GM18870 (cell line): ENCODE measurements at regions not wholly inside any gene's neighbourhood (a gene's known extent, or its start where the extent isn't known, plus 50 kb on each side); places are given as distances from the start of the nearest gene placed in this dataset.
A peak's percentile ranks its signal among the peaks of the same experiment; 100 is the strongest.
"Not testable (repeated sequence)": the region's sequence is repeated elsewhere in the genome, so short reads cannot be mapped to it uniquely, and the experiment has no call there.

Experiments used
- ATAC-seq: cut with Tn5 transposase; IDR thresholded peaks from one replicate; pipeline ENCODE4 v1.9.1; 2021; ENCODE audit warnings: moderate library complexity; ENCODE audit not compliant: unreplicated experiment

GRCh38 chr6:27047725-27048124 lies 199.8 kb upstream of the PRSS16 start:
- ATAC-seq, result not testable (repeated sequence)

- ATAC-seq, result no peak
Measured at GRCh38 chr6:27049863-27050781, 197.4 kb upstream of the PRSS16 start.

DNA sequence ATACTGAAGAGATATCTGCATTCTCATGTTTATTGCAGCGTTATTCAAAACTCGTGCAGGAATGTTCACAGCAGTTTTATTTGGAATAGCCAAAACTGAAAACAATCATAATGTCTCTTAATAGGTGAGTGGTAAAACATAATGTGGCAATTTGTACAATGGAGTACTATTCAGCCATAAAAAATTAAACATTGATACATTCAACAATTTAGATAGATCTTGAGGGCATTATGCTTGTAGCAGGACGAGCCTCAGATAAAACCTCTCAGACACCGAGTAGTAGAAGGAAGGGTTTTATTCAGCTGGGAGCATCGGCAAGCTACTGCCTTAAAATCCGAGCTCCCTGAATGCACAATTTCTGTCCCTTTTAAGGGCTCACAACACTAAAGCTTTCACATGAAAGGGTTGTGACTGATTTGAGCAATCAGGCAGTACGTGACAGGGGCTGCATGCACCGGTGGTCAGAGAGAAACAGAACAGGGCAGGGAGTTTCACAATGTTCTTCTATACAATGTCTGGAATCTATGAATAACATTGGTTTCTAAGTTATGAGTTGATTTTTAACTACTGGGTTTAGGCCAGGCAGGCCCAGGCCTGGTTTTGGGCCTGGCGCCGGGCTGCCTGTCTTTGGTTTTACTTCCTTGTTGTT lies 195.3 kb upstream of the PRSS16 start:
- not testable (repeated sequence) for ATAC-seq

GRCh38 chr6:27052731-27053082 lies 194.8 kb upstream of the PRSS16 start:
- no peak for ATAC-seq

- ATAC-seq, result no peak
Measured at GRCh38 chr6:27053738-27054137, 193.8 kb upstream of the PRSS16 start.

GRCh38 chr6:27056615-27057014 lies 190.9 kb upstream of the PRSS16 start:
- ATAC-seq, result no peak

DNA sequence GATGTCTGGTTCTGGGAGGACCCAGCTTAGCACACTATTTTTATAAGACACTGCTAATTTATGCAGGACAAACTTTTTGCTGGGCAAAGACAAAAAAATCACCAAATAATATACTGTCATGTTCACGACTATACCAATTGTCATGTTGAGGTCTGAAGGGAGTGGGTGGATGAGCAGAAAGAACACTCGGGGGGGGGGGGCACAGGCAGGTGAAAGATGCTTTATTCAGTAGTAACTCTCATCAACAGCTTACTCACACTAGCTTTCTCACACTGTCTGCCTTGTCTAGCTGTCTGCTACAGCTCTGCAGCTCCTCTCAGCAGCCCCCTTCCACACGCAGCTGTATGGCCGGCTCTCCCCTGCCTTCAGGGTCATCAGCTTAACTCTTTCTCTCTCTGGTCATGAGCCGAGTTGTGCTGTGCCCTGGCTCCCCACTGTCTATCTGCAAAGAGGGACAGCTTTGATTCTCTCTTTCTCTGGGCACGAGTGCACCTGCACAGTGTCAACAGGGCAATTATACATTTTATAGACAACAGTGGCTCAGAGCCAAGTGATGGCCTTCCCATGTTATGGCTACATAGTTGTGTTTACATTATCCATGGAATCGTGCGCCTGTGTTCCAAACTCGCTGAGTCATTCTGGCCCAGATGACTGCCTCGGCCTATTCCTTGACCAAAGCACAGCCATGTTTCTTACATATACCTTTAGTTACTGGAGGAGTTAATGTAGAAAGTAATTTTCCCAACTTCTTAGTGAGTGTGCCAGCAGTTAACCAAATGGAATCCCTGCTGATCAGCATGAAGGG lies 187.7 kb upstream of the PRSS16 start:
- ATAC-seq, result no peak

DNA sequence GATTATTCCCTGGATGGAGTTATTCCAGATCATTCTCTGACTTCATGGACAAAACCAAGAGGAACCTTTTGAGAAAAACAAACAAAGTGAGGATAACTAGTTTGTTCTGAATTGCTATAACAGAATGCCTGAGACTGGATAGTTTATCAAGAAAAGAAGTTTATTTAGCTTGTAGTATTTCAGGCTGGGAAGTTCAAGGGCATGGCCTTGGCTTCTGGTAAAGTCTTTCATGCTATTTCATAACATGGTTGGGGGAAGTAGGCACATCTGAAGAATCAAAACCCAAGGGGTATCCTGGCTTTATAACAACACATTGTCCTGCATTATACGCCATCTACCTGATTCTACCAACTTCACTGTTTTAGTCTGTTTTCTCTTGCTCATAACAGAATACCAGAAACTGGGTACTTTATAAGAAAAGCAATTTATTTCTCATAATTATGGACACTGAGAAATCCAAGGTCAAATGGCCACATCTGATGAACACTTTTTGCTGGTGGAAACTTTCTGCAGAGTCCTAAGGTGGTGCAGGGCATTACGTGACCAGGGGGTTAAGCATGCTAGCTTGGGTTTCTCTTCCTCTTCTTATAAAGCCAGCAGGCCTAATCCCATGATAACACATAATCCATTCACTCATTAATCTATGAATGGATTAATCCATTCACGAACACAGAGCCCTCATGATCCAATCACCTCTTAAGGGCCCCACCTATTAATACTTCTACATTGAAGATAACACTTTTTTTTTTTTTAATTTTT lies 186.1 kb upstream of the PRSS16 start:
- no peak for ATAC-seq

DNA sequence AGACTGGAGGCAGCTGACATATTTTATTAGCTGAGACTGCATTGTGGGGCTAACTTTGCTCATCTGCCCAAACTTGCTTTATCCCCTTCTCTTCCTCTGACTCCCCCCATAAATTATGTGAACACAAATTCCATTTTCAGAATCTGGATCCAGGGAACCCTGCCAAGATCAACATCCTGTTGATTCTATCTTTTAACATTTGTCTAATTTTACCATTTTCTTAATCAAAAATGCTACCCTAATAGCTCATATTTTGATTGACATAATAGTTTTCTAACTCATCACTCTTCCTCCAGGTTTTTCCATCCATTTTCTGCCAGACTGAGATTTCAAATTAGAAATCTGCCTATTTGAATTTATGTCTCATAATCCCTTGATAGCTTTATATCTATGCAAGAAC lies 184.7 kb upstream of the PRSS16 start:
- ATAC-seq, result no peak

DNA sequence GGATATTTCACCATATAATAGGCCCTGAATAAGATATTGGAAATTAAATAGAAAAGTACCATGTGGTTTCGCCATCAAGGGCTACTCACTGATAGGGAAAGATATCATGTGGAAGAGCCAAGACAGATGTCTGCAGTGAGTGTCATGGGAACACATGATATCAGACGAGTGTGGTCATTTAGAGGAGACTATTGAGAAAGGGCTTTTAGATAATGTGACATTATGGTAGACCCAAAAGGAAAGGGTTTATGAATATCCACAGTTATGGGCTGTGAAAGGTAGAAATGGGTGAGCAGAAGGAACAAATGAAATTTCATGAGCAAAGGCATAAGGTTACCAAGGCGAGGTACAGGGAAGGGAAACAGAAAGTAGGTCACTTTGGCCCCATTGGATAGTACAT lies 182.3 kb upstream of the PRSS16 start:
- no peak for ATAC-seq

- no peak for ATAC-seq
Measured at GRCh38 chr6:27066381-27066780, 181.1 kb upstream of the PRSS16 start.

- no peak for ATAC-seq
Measured at GRCh38 chr6:27066802-27067201, 180.7 kb upstream of the PRSS16 start.

- no peak for ATAC-seq
Measured at GRCh38 chr6:27073441-27073840, 174.1 kb upstream of the PRSS16 start.

GRCh38 chr6:27076116-27076515 lies 171.4 kb upstream of the PRSS16 start:
- ATAC-seq, result no peak

- ATAC-seq, result peak; percentile 57
Measured at GRCh38 chr6:27078734-27079357, 168.7 kb upstream of the PRSS16 start.

GRCh38 chr6:27081188-27081587 lies 166.3 kb upstream of the PRSS16 start:
- no peak for ATAC-seq

DNA sequence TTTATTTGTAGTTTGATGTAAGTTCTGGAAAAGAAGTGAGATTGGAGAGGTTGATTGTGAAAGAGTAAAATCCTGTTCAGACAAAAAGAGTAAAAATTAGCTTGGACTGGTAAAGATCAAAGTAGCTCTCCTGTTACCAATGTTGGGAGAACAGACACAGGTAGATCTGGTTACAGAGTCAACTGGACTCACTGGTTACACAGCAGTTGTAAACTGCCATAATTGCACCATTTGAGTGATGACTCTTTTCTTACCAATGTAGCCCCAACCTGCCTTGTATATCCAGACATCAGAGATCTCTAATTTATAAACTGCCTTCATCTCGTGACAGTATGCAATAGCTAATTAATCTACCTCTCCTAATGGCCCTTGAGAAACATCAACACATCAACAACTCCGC lies 165.6 kb upstream of the PRSS16 start:
- no peak for ATAC-seq

DNA sequence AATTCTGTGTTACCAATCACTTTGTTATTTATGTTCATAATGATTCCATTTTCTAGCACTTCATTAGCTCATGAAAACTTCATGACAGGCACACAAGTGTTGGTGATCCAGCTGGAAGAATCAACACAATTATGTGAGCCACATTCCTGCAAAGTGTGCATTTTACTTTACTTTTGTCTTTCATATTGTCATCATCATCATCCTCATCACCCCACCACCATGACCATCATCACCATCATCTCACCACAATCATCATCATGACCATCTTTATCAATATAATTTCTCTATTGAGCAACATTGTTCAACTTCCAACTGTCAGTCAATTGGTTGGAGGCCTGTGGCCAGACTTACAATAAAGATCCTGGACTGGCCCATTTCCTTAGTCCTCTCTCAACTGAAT lies 159.4 kb upstream of the PRSS16 start:
- ATAC-seq, result no peak

DNA sequence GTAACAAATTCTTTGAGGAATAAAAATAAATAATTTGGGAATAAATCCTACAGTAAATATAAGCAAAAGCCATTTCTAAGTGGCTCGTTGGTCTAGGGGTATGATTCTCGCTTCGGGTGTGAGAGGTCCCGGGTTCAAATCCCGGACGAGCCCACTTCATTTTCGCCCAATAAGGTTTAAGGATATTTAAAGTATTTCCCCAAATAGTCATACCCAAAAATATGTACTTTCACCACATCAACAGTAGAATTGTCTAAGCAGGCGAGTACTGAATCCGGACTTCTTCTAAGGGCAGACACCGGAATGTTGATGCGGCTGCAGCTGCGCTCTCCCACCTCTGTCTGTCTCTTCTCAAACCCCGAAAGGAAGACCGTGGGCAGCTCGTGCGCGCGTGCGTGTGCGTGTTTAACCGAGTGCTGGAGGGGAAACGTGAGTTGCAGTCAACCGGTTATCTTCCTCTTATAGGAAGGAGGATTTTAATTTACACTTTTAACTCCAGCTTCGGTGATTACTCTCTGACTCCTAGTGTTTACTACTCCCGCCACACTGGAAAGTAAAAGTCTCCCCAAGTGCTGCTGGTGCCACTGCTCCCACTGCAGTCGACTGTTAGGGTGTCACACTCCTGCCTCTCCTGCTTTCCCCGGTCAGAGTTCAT lies 155.7 kb upstream of the PRSS16 start:
- no peak for ATAC-seq

- ATAC-seq, result no peak
Measured at GRCh38 chr6:27092316-27092692, 155.2 kb upstream of the PRSS16 start.
